ENCODE measurements at regions not wholly inside any gene's neighbourhood (a gene's known extent, or its start where the extent isn't known, plus 50 kb on each side); places are given as distances from the start of the nearest gene placed in this dataset.

GRCh38 chr16:65776639-65777183, 589.8 kb upstream of the CDH5 start:
- DNase-seq (ENCODE audit: low read depth in 2 of 2): no peak

- no peak for DNase-seq (ENCODE audit: low read depth in 2 of 2)
Measured at GRCh38 chr16:65775829-65776228, 590.7 kb upstream of the CDH5 start.

- DNase-seq (ENCODE audit: low read depth in 2 of 2): no peak
Measured at GRCh38 chr16:65774350-65774749, 592.1 kb upstream of the CDH5 start.

- DNase-seq (ENCODE audit: low read depth in 2 of 2): no peak
Measured at GRCh38 chr16:65773301-65773874, 593.1 kb upstream of the CDH5 start.

- DNase-seq (ENCODE audit: low read depth in 2 of 2): no peak
Measured at GRCh38 chr16:65772134-65772732, 594.3 kb upstream of the CDH5 start.

- DNase-seq (ENCODE audit: low read depth in 2 of 2): no peak
Measured at GRCh38 chr16:65771707-65772106, 594.8 kb upstream of the CDH5 start.

- no peak for DNase-seq (ENCODE audit: low read depth in 2 of 2)
Measured at GRCh38 chr16:65770752-65771151, 595.7 kb upstream of the CDH5 start.

GRCh38 chr16:65769776-65770438, 596.6 kb upstream of the CDH5 start:
- DNase-seq (ENCODE audit: low read depth in 2 of 2): no peak

- no peak for DNase-seq (ENCODE audit: low read depth in 2 of 2)
Measured at GRCh38 chr16:65769055-65769465, 597.4 kb upstream of the CDH5 start.

GRCh38 chr16:65767125-65767524, 599.4 kb upstream of the CDH5 start:
- no peak for DNase-seq (ENCODE audit: low read depth in 2 of 2)

GRCh38 chr16:65763640-65764305, 602.7 kb upstream of the CDH5 start:
- no peak for DNase-seq (ENCODE audit: low read depth in 2 of 2)

- DNase-seq (ENCODE audit: low read depth in 2 of 2): no peak
Measured at GRCh38 chr16:65760874-65761273, 605.6 kb upstream of the CDH5 start.

- no peak for DNase-seq (ENCODE audit: low read depth in 2 of 2)
Measured at GRCh38 chr16:65758620-65759019, 607.9 kb upstream of the CDH5 start.

- no peak for DNase-seq (ENCODE audit: low read depth in 2 of 2)
Measured at GRCh38 chr16:65757064-65757463, 609.4 kb upstream of the CDH5 start.

- no peak for DNase-seq (ENCODE audit: low read depth in 2 of 2)
Measured at GRCh38 chr16:65756163-65756562, 610.3 kb upstream of the CDH5 start.

- DNase-seq (ENCODE audit: low read depth in 2 of 2): no peak
Measured at GRCh38 chr16:65754820-65755691, 611.4 kb upstream of the CDH5 start.

GRCh38 chr16:65752522-65752844, 614.0 kb upstream of the CDH5 start:
- DNase-seq (ENCODE audit: low read depth in 2 of 2): no peak

- no peak for DNase-seq (ENCODE audit: low read depth in 2 of 2)
Measured at GRCh38 chr16:65751622-65752521, 614.6 kb upstream of the CDH5 start.

GRCh38 chr16:65749506-65749905, 617.0 kb upstream of the CDH5 start:
- no peak for DNase-seq (ENCODE audit: low read depth in 2 of 2)

GRCh38 chr16:65746941-65747340, 619.5 kb upstream of the CDH5 start:
- DNase-seq (ENCODE audit: low read depth in 2 of 2): no peak

Measured in lung microvascular endothelial cell (primary cell).